ENCODE measurements at regions not wholly inside any gene's neighbourhood (a gene's known extent, or its start where the extent isn't known, plus 50 kb on each side); places are given as distances from the start of the nearest gene placed in this dataset.

DNA sequence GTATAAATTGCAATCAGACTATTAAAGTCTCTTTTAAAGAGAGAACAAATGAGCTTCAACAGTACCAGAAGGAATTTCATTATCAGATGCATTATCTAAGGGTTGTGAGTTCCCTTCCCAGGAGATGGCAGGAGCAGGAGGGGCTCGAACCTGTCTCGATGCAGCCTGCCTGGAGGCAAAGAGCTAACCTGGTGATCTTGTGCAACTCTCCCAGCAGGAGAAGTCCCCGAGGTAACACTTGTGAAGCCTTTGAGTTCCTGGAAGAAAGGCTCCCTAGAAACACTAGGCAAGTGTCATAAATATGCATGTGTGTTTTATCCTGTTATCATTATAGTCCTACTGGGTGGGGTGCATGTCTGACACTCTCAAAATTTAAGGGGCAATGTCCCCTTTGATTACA, 232.2 kb upstream of the ARID1B start:
- Histone ChIP-seq H3K9me3 (ENCODE audit: control insufficient read depth in 2 of 2, low read length in 2 of 2) (no peaks in the 10 kb centered on the region), H3K9ac (ENCODE audit: low read depth in 1 of 2, low read length in 2 of 2) (no peak overlapping the region), H3K4me1 (ENCODE audit: control insufficient read depth in 2 of 2, insufficient read depth in 2 of 2, low read length in 2 of 2) (no peaks in the 10 kb centered on the region), H3K27ac (ENCODE audit: low read depth in 2 of 2, low read length in 2 of 2) (no peak overlapping the region), H3K4me3 (ENCODE audit: low read length in 2 of 2) (no peak overlapping the region), H3K27me3 (ENCODE audit: control insufficient read depth in 2 of 2, insufficient read depth in 2 of 2, low read length in 2 of 2) (peaks cover 0 to 4% of the 10 kb centered on the region in 2 donors), H3K36me3 (ENCODE audit: control insufficient read depth in 2 of 2, insufficient read depth in 2 of 2, low read length in 2 of 2) (no peaks in the 10 kb centered on the region)

DNA sequence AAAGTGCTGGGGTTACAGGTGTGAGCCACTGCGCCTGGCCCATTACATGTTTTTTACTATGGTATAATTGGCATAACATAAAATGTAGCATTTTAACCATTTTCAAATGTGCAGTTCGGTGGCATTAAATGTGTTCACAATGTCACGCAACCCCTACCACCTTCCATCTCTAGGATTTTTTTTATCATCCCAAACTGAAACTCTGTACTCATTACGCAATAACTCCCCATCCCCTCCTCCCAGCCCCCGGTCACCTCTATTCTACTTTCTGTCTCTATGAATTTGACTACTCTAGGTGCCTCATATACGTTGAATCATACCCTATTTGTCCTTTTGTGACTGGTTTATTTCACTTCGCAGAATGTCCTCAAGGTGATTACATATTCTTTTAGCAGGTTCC, 233.1 kb upstream of the ARID1B start:
- H3K27ac ChIP-seq (ENCODE audit: low read depth in 2 of 2, low read length in 2 of 2) = no peak overlapping the region
- H3K9ac ChIP-seq (ENCODE audit: low read depth in 1 of 2, low read length in 2 of 2) = no peak overlapping the region
- H3K36me3 ChIP-seq (ENCODE audit: control insufficient read depth in 2 of 2, insufficient read depth in 2 of 2, low read length in 2 of 2) = no peaks in the 10 kb centered on the region
- H3K4me3 ChIP-seq (ENCODE audit: low read length in 2 of 2) = no peak overlapping the region
- H3K27me3 ChIP-seq (ENCODE audit: control insufficient read depth in 2 of 2, insufficient read depth in 2 of 2, low read length in 2 of 2) = peaks cover 0 to 4% of the 10 kb centered on the region in 2 donors
- no peaks in the 10 kb centered on the region for H3K9me3 ChIP-seq (ENCODE audit: control insufficient read depth in 2 of 2, low read length in 2 of 2)
- no peaks in the 10 kb centered on the region for H3K4me1 ChIP-seq (ENCODE audit: control insufficient read depth in 2 of 2, insufficient read depth in 2 of 2, low read length in 2 of 2)

DNA sequence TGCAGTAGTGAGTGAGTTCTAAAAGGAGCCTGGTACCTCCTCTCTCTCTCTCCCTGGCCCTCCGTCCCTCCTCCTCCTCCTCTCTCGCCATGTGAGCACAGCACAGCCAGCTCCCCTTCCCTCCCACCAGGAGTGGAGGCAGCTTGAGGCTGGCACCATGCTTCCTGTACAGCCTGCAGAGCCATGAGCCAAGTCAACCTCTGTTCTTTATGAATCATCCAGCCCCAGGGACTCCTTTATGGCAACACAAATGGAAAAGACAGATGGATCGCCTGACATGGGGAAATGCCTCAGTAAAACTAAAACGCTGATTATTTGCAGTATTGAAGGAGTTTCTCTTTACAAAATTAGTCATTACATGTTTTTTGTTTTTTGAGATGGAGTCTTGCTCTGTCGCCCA, 233.7 kb upstream of the ARID1B start:
- H3K9ac ChIP-seq (ENCODE audit: low read depth in 1 of 2, low read length in 2 of 2) = no peak overlapping the region
- H3K36me3 ChIP-seq (ENCODE audit: control insufficient read depth in 2 of 2, insufficient read depth in 2 of 2, low read length in 2 of 2) = no peaks in the 10 kb centered on the region
- H3K4me3 ChIP-seq (ENCODE audit: low read length in 2 of 2) = no peak overlapping the region
- no peaks in the 10 kb centered on the region for H3K4me1 ChIP-seq (ENCODE audit: control insufficient read depth in 2 of 2, insufficient read depth in 2 of 2, low read length in 2 of 2)
- peaks cover 0 to 4% of the 10 kb centered on the region in 2 donors for H3K27me3 ChIP-seq (ENCODE audit: control insufficient read depth in 2 of 2, insufficient read depth in 2 of 2, low read length in 2 of 2)
- H3K27ac ChIP-seq (ENCODE audit: low read depth in 2 of 2, low read length in 2 of 2) = no peak overlapping the region
- no peaks in the 10 kb centered on the region for H3K9me3 ChIP-seq (ENCODE audit: control insufficient read depth in 2 of 2, low read length in 2 of 2)

DNA sequence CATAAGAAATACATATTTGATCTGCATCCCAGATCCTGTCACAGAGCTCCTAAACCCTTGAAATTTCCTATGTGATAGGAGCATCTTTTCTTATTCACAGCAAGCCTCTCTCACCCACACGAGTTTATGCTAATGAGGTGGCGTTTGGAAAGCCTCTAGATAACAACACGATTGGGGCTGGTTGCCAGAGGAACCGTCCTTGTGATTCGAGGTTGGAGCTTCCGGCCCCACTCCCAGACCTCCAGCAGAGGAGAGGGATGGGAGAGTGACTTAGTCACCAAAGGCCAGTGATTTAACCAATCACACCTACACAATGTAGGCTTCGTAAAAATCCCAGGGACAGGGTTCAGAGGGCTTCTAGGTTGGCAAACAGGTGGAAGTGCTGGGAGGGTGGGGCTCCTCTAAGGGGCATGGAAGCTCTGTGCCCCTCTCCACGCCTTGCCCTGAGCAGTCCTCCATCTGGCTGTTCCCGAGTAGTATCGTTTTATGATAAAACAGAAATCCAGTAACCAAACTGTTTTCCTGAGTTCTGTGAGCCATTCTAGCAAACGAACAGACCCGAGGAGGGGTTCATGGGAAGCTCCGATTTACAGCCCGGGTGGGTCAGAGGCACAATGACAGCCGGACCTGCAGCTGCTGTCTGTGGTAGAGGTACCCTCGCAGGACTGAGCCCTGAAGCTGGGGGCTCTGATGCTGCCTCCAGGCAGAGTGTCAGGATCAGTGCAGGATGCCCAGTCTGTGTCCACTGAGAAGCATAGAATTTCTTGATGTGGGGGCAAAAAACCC, 238.1 kb upstream of the ARID1B start:
- Histone ChIP-seq H3K9me3 (ENCODE audit: control insufficient read depth in 2 of 2, low read length in 2 of 2) (no peaks in the 10 kb centered on the region), H3K27me3 (ENCODE audit: control insufficient read depth in 2 of 2, insufficient read depth in 2 of 2, low read length in 2 of 2) (no peaks in the 10 kb centered on the region), H3K27ac (ENCODE audit: low read depth in 2 of 2, low read length in 2 of 2) (no peak overlapping the region), H3K9ac (ENCODE audit: low read depth in 1 of 2, low read length in 2 of 2) (no peak overlapping the region), H3K36me3 (ENCODE audit: control insufficient read depth in 2 of 2, insufficient read depth in 2 of 2, low read length in 2 of 2) (no peaks in the 10 kb centered on the region), H3K4me3 (ENCODE audit: low read length in 2 of 2) (no peak overlapping the region), H3K4me1 (ENCODE audit: control insufficient read depth in 2 of 2, insufficient read depth in 2 of 2, low read length in 2 of 2) (no peaks in the 10 kb centered on the region)

DNA sequence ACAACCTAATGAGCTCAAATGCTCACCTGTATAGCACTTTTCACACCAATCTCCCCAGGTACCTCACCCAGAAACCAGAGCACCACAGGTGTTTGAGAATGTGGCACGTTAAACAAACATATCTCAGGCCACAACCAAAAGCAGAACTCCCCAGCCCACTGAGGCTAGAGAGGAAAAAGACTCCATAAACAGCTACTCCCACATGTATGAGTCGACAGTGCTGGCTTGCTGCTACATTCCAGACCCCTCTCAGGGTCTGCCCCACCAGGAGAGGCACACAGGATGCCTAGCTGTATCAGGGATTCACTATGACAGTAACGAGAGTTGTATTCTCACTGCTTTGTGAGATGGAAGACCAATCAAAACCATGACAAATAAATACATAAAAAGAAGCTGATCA, 242.6 kb upstream of the ARID1B start:
- no peaks in the 10 kb centered on the region for H3K27me3 ChIP-seq (ENCODE audit: control insufficient read depth in 2 of 2, insufficient read depth in 2 of 2, low read length in 2 of 2)
- no peaks in the 10 kb centered on the region for H3K36me3 ChIP-seq (ENCODE audit: control insufficient read depth in 2 of 2, insufficient read depth in 2 of 2, low read length in 2 of 2)
- H3K27ac ChIP-seq (ENCODE audit: low read depth in 2 of 2, low read length in 2 of 2) = no peak overlapping the region
- H3K9me3 ChIP-seq (ENCODE audit: control insufficient read depth in 2 of 2, low read length in 2 of 2) = no peaks in the 10 kb centered on the region
- no peak overlapping the region for H3K9ac ChIP-seq (ENCODE audit: low read depth in 1 of 2, low read length in 2 of 2)
- no peaks in the 10 kb centered on the region for H3K4me1 ChIP-seq (ENCODE audit: control insufficient read depth in 2 of 2, insufficient read depth in 2 of 2, low read length in 2 of 2)
- H3K4me3 ChIP-seq (ENCODE audit: low read length in 2 of 2) = no peak overlapping the region

DNA sequence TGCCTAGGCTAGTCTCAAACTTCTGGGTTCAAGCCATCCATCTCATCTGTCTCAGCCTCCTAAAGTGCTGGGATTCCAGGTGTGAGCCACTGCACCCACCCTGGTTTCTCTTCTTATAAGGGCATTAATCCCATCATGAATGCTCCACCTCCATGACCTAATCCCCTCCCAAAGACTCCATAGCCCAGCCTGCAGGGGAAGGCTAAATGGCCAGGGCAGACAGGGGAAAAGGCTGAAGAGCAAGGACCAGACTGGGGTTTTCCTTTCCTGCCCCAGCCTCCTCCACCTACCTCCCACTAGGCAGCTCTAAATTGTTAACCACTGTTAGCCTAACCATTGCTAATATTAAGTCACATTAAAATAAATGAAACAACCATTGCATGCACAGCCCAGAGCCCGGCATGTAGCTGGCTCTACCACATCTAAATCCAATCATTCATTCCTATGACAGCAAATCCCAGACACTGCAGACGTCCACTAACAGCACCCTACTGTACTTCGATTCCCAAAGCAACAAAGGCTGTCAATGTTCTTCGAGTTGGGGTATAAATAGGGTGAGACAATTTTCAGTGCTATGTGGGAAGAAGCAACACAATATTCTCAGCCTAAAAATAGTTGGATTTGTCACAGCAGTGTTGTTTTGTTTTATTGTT, 243.2 kb upstream of the ARID1B start:
- Histone ChIP-seq H3K9me3 (ENCODE audit: control insufficient read depth in 2 of 2, low read length in 2 of 2) (no peaks in the 10 kb centered on the region), H3K27ac (ENCODE audit: low read depth in 2 of 2, low read length in 2 of 2) (no peak overlapping the region), H3K9ac (ENCODE audit: low read depth in 1 of 2, low read length in 2 of 2) (no peak overlapping the region), H3K27me3 (ENCODE audit: control insufficient read depth in 2 of 2, insufficient read depth in 2 of 2, low read length in 2 of 2) (no peaks in the 10 kb centered on the region), H3K36me3 (ENCODE audit: control insufficient read depth in 2 of 2, insufficient read depth in 2 of 2, low read length in 2 of 2) (no peaks in the 10 kb centered on the region), H3K4me3 (ENCODE audit: low read length in 2 of 2) (no peak overlapping the region), H3K4me1 (ENCODE audit: control insufficient read depth in 2 of 2, insufficient read depth in 2 of 2, low read length in 2 of 2) (no peaks in the 10 kb centered on the region)

DNA sequence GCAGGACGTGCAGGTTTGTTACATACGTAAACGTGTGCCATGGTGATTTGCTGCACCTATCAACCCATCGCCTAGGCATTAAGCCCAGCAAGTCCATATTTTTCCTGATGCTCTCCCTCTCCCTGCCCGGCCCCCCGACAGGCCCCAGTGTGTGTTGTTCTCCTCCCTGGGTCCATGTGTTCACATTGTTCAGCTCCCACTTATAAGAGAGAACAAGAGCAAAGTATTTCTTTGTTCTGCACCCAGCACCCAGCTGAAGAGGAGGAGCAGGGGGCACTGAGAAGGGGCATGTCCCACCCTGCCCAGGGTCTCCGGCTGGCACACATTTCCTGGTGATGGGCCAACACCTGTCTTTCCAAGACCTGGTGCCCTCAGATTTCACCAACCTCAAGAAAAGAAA, 251.1 kb upstream of the ARID1B start:
- Histone ChIP-seq H3K36me3 (ENCODE audit: control insufficient read depth in 2 of 2, insufficient read depth in 2 of 2, low read length in 2 of 2) (no peaks in the 10 kb centered on the region), H3K27me3 (ENCODE audit: control insufficient read depth in 2 of 2, insufficient read depth in 2 of 2, low read length in 2 of 2) (no peaks in the 10 kb centered on the region), H3K4me3 (ENCODE audit: low read length in 2 of 2) (no peak overlapping the region), H3K9ac (ENCODE audit: low read depth in 1 of 2, low read length in 2 of 2) (no peak overlapping the region), H3K27ac (ENCODE audit: low read depth in 2 of 2, low read length in 2 of 2) (no peak overlapping the region), H3K9me3 (ENCODE audit: control insufficient read depth in 2 of 2, low read length in 2 of 2) (no peaks in the 10 kb centered on the region), H3K4me1 (ENCODE audit: control insufficient read depth in 2 of 2, insufficient read depth in 2 of 2, low read length in 2 of 2) (no peaks in the 10 kb centered on the region)

DNA sequence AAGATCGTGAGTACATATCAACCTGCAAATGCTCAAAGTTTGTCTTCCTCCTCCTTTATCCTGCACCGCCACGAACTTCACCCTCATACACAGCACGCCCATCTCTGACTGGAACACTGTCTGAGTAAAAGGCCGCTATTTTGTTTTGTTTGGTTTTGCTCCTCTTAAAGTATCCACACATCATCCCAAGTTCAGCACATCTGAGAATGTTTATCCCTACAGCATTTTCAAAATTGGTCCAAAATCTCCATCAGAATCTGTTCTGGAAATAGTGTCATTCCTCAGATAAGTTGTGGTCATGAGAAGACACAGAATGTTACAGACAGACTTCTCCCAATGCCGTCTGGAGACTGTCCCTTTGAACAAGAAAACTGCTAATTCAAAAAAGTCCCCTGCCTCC, 251.6 kb upstream of the ARID1B start:
- Histone ChIP-seq H3K36me3 (ENCODE audit: control insufficient read depth in 2 of 2, insufficient read depth in 2 of 2, low read length in 2 of 2) (no peaks in the 10 kb centered on the region), H3K9ac (ENCODE audit: low read depth in 1 of 2, low read length in 2 of 2) (no peak overlapping the region), H3K9me3 (ENCODE audit: control insufficient read depth in 2 of 2, low read length in 2 of 2) (no peaks in the 10 kb centered on the region), H3K4me1 (ENCODE audit: control insufficient read depth in 2 of 2, insufficient read depth in 2 of 2, low read length in 2 of 2) (no peaks in the 10 kb centered on the region), H3K27me3 (ENCODE audit: control insufficient read depth in 2 of 2, insufficient read depth in 2 of 2, low read length in 2 of 2) (no peaks in the 10 kb centered on the region), H3K4me3 (ENCODE audit: low read length in 2 of 2) (no peak overlapping the region), H3K27ac (ENCODE audit: low read depth in 2 of 2, low read length in 2 of 2) (no peak overlapping the region)

DNA sequence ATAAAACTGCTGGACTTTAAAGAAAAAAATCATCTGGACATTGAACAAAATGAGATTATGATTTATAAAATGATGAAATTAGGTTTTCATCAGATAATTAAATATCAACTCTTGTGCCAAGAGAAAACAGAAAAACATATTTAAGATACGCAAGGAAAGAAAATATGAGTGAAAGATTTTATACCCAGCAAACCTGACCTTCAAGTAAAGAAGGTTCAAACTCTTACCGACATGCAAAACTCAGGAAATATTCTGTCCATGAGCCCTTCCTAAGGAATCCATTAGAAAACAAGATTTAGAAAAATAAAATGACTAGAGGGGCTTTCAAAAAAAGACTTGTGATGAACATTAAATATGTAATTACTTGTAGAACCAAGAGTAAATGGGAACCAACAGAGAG, 257.2 kb upstream of the ARID1B start:
- Histone ChIP-seq H3K27ac (ENCODE audit: low read depth in 2 of 2, low read length in 2 of 2) (no peak overlapping the region), H3K27me3 (ENCODE audit: control insufficient read depth in 2 of 2, insufficient read depth in 2 of 2, low read length in 2 of 2) (no peaks in the 10 kb centered on the region), H3K4me3 (ENCODE audit: low read length in 2 of 2) (no peak overlapping the region), H3K9me3 (ENCODE audit: control insufficient read depth in 2 of 2, low read length in 2 of 2) (no peaks in the 10 kb centered on the region), H3K36me3 (ENCODE audit: control insufficient read depth in 2 of 2, insufficient read depth in 2 of 2, low read length in 2 of 2) (no peaks in the 10 kb centered on the region), H3K9ac (ENCODE audit: low read depth in 1 of 2, low read length in 2 of 2) (no peak overlapping the region), H3K4me1 (ENCODE audit: control insufficient read depth in 2 of 2, insufficient read depth in 2 of 2, low read length in 2 of 2) (no peaks in the 10 kb centered on the region)

DNA sequence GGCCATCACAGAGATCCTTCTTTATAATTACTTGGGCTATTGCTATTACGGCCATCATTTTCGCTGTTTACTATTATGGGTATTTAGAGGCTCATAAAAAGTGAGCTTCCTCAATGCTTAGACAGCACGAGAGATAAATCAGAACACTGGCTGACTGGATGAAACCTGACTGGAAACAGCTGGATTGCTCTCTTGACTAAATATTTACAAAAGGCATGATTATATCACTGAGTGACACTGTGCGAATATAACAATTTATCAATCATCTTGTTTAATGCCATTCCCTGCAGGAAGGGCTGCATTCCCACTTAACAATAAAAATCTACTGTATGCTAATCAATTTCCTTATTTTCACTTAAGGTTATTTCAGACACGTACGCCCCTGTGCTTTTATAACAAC, 260.1 kb upstream of the ARID1B start:
- Histone ChIP-seq H3K36me3 (ENCODE audit: control insufficient read depth in 2 of 2, insufficient read depth in 2 of 2, low read length in 2 of 2) (no peaks in the 10 kb centered on the region), H3K27me3 (ENCODE audit: control insufficient read depth in 2 of 2, insufficient read depth in 2 of 2, low read length in 2 of 2) (peaks cover 0 to 2% of the 10 kb centered on the region in 2 donors), H3K27ac (ENCODE audit: low read depth in 2 of 2, low read length in 2 of 2) (no peak overlapping the region), H3K9ac (ENCODE audit: low read depth in 1 of 2, low read length in 2 of 2) (no peak overlapping the region), H3K4me3 (ENCODE audit: low read length in 2 of 2) (no peak overlapping the region), H3K4me1 (ENCODE audit: control insufficient read depth in 2 of 2, insufficient read depth in 2 of 2, low read length in 2 of 2) (no peaks in the 10 kb centered on the region), H3K9me3 (ENCODE audit: control insufficient read depth in 2 of 2, low read length in 2 of 2) (no peaks in the 10 kb centered on the region)

Measured in mucosa of rectum (tissue), 2 donors.